ENCODE measurements at regions not wholly inside any gene's neighbourhood (a gene's known extent, or its start where the extent isn't known, plus 50 kb on each side); places are given as distances from the start of the nearest gene placed in this dataset.

GRCh38 chr2:224222974-224223373 lies 178.9 kb downstream of the FAM124B start:
- Histone ChIP-seq H3K9me1 (replicated peaks; ENCODE audit: control insufficient read depth, extremely low read depth, insufficient read depth, low read length) (no peaks in the 10 kb centered on the region), H3K36me3 (ENCODE audit: control insufficient read depth in 2 of 2, extremely low read depth in 1 of 2, insufficient read depth in 2 of 2, low read length in 2 of 2) (no peaks in the 10 kb centered on the region), H4K20me1 (replicated peaks; ENCODE audit: control insufficient read depth, extremely low read depth, insufficient read depth, low read length) (no peaks in the 10 kb centered on the region), H3K9me3 (replicated peaks; ENCODE audit: control insufficient read depth, insufficient read depth, low read length) (no peaks in the 10 kb centered on the region), H3K27me3 (ENCODE audit: control insufficient read depth in 2 of 2, insufficient read depth in 2 of 2, low read length in 2 of 2) (no peaks in the 10 kb centered on the region), H3K79me2 (ENCODE audit: control insufficient read depth, insufficient read depth, low read length) (no peaks in the 10 kb centered on the region), H3K27ac (ENCODE audit: insufficient read depth, low read depth, low read length) (no peak overlapping the region), H3K4me3 (replicated peaks in 1 of 3; ENCODE audit: insufficient read depth in 1 of 3, low read depth in 1 of 3, low read length in 3 of 3) (no peak overlapping the region), H3K4me1 (ENCODE audit: control insufficient read depth, extremely low read depth, insufficient read depth, low read length) (peaks cover 26% of the 10 kb centered on the region), H2AFZ (ENCODE audit: low read depth, low read length) (no peak overlapping the region), H3K9ac (replicated peaks; ENCODE audit: extremely low read depth, insufficient read depth, low read length) (no peak overlapping the region), H3K4me2 (ENCODE audit: insufficient read depth, low read length) (no peak overlapping the region)
- dilution Hi-C loops (cut with MboI; ENCODE audit: extremely low pct_ligation_motif_present, low sequenced_read_pairs) (no loop called here), intact Hi-C loops (cut with micrococcal nuclease) (loop anchor here (5.0 kb wide), 1 partner anchor 184 kb away; no protein-coding TSS in a partner anchor)
- no TSS peak for BruUV-seq (replicated peaks)
- no peak for DNase-seq (ENCODE audit: low read depth, low spot score)
- POLR2A ChIA-PET: no interaction called here
- no peak for FAIRE-seq
- TF ChIP-seq MAX (IDR thresholded peaks at IDR 0.05; ENCODE audit: insufficient read depth, insufficient read length): no peak
- TF ChIP-seq CTCF (IDR thresholded peaks at IDR 0.05; ENCODE audit: extremely low read depth in 1 of 2, insufficient read depth in 1 of 2, low read depth in 1 of 2, low read length in 2 of 2): no peak
- TF ChIP-seq EZH2 (IDR thresholded peaks at IDR 0.05; ENCODE audit: borderline replicate concordance, low read depth, low read length, severe bottlenecking): no peak
- TF ChIP-seq POLR2A (IDR thresholded peaks at IDR 0.05; ENCODE audit: low read depth, low read length): no peak
- no peak for TF ChIP-seq FOS (IDR thresholded peaks at IDR 0.05; ENCODE audit: borderline replicate concordance, insufficient read depth, low read length)
- TF ChIP-seq GATA2 (IDR thresholded peaks at IDR 0.05; ENCODE audit: insufficient read depth, insufficient read length, low read depth, low read length): no peak
- TF ChIP-seq POLR2AphosphoS5 (IDR thresholded peaks at IDR 0.05; ENCODE audit: insufficient read depth, low read depth, low read length): no peak
- no peak for TF ChIP-seq MYC (IDR thresholded peaks at IDR 0.05; ENCODE audit: low read depth, low read length)
- no peak for TF ChIP-seq JUN (IDR thresholded peaks at IDR 0.05; ENCODE audit: borderline replicate concordance, insufficient read depth, insufficient read length, low read depth)
- CTCF ChIA-PET: interaction anchor here (0.9 to 3.3 kb wide), 3 partner anchors 10 to 229 kb away, joined by 3 to 17 read pairs (median 4); no protein-coding TSS in a partner anchor

Measured in endothelial cell of umbilical vein (primary cell).